ENCODE measurements at regions not wholly inside any gene's neighbourhood (a gene's known extent, or its start where the extent isn't known, plus 50 kb on each side); places are given as distances from the start of the nearest gene placed in this dataset.
"Not testable (repeated sequence)": the region's sequence is repeated elsewhere in the genome, so short reads cannot be mapped to it uniquely, and the experiment has no call there.

DNA sequence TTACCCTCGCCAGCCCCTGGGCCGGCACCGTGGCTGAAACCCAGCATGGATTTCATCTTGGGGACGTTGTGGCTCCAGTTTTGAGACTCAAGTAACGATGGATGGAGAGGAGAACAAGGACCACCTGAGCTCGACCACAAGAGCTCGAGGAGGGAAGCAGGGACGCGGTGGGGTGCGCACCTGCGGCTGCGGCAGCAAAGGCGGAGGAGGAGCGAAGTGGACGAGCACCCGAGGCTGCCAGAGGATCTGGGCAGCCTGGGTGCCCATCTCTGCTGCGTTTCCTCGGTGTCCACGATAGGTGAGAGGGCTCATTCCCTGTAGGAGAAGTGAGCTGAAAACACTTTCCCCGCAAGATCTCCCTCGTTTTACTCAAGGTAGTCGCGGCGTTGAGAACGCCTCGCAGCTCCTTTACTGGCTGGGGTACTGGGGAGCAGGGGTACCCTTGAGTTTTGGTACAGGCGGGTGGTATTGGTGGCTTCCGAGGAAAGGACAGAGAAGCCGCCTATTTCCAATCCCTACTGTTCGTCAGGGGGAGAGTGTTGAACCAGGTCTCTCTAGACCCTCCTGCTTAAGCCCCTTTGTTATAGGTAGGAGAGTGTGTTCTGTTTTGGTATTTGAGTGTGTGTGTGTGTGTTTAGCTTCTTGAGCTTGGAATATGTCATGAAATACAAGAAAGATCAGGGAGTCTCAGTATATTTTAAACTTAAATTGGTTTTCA, 137.7 kb downstream of the TRIM27 start:
- no peaks in the 10 kb centered on the region for H3K36me3 Mint-ChIP-seq (ENCODE audit: low read depth, unreplicated experiment)
- H3K27me3 Mint-ChIP-seq (ENCODE audit: unreplicated experiment), result peaks cover 30% of the 10 kb centered on the region
- TF ChIP-seq, protein P1, sequence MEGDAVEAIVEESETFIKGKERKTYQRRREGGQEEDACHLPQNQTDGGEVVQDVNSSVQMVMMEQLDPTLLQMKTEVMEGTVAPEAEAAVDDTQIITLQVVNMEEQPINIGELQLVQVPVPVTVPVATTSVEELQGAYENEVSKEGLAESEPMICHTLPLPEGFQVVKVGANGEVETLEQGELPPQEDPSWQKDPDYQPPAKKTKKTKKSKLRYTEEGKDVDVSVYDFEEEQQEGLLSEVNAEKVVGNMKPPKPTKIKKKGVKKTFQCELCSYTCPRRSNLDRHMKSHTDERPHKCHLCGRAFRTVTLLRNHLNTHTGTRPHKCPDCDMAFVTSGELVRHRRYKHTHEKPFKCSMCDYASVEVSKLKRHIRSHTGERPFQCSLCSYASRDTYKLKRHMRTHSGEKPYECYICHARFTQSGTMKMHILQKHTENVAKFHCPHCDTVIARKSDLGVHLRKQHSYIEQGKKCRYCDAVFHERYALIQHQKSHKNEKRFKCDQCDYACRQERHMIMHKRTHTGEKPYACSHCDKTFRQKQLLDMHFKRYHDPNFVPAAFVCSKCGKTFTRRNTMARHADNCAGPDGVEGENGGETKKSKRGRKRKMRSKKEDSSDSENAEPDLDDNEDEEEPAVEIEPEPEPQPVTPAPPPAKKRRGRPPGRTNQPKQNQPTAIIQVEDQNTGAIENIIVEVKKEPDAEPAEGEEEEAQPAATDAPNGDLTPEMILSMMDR (IDR thresholded peaks at IDR 0.05; ENCODE audit: unreplicated experiment), result no peak
- H3K4me1 Mint-ChIP-seq (ENCODE audit: unreplicated experiment), result peaks cover 41% of the 10 kb centered on the region
- no peaks in the 10 kb centered on the region for H3K9me3 Mint-ChIP-seq (ENCODE audit: unreplicated experiment)
- H3K27ac Mint-ChIP-seq (ENCODE audit: unreplicated experiment), result no peak overlapping the region
- DNase-seq (ENCODE audit: low spot score), result no peak
- no peak overlapping the region for H3K4me3 Mint-ChIP-seq (ENCODE audit: unreplicated experiment)

DNA sequence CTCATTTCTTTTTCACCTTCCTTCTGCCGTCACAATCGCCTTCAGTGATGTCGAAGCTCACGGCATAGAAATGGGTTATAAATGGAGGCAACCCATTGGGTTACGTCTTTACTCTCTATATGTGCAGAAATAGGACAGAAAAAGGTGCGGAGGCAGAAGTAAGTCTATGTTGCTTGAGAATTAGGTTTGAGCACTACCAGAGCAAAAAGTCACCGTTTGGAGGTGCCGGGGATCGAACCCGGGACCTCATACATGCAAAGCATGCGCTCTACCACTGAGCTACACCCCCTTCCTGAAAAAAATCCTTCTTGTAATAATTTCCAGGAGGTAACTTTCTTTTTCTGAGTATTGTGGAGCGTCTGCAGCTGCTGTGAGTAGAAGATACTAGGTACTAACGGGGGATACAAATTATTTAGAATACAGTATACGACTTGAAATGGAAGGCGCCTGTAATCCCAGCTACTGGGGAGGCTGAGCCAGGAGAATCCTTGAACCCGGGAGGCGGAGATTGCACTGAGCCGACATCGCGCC, 134.2 kb downstream of the TRIM27 start:
- peak overlapping the region; percentile 89 for H3K4me3 Mint-ChIP-seq (ENCODE audit: unreplicated experiment)
- peak overlapping the region; percentile 32 for H3K27ac Mint-ChIP-seq (ENCODE audit: unreplicated experiment)
- no peak for DNase-seq (ENCODE audit: low spot score)
- TF ChIP-seq, protein P1 (IDR thresholded peaks at IDR 0.05; ENCODE audit: unreplicated experiment), result no peak
- H3K36me3 Mint-ChIP-seq (ENCODE audit: low read depth, unreplicated experiment), result no peaks in the 10 kb centered on the region
- no peaks in the 10 kb centered on the region for H3K9me3 Mint-ChIP-seq (ENCODE audit: unreplicated experiment)
- H3K4me1 Mint-ChIP-seq (ENCODE audit: unreplicated experiment), result peaks cover 24% of the 10 kb centered on the region
- peaks cover 24% of the 10 kb centered on the region for H3K27me3 Mint-ChIP-seq (ENCODE audit: unreplicated experiment)

DNA sequence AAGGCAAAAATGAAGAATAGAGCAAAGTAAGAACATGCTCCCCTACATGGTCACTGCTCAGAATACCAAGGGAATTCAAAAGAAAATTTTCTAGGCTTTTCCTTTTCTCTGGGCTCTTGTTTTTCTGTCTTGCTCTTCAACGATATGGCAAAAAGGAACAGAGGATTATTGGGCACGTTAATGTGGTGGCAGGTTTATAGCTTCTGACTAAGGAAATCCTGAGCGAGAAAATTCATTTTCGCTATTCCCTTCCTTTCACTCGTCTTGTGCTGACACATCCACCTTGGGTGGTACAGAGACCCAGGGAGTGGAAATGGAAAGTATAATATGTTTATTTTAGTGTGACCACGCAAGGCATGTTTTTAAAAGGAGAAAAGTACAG, 132.8 kb downstream of the TRIM27 start:
- peaks cover 30% of the 10 kb centered on the region for H3K4me1 Mint-ChIP-seq (ENCODE audit: unreplicated experiment)
- TF ChIP-seq, protein P1 (IDR thresholded peaks at IDR 0.05; ENCODE audit: unreplicated experiment), result no peak
- no peak overlapping the region for H3K4me3 Mint-ChIP-seq (ENCODE audit: unreplicated experiment)
- no peaks in the 10 kb centered on the region for H3K9me3 Mint-ChIP-seq (ENCODE audit: unreplicated experiment)
- H3K27ac Mint-ChIP-seq (ENCODE audit: unreplicated experiment), result no peak overlapping the region
- DNase-seq (ENCODE audit: low spot score), result no peak
- H3K36me3 Mint-ChIP-seq (ENCODE audit: low read depth, unreplicated experiment), result peaks cover 7% of the 10 kb centered on the region
- H3K27me3 Mint-ChIP-seq (ENCODE audit: unreplicated experiment), result peaks cover 22% of the 10 kb centered on the region

DNA sequence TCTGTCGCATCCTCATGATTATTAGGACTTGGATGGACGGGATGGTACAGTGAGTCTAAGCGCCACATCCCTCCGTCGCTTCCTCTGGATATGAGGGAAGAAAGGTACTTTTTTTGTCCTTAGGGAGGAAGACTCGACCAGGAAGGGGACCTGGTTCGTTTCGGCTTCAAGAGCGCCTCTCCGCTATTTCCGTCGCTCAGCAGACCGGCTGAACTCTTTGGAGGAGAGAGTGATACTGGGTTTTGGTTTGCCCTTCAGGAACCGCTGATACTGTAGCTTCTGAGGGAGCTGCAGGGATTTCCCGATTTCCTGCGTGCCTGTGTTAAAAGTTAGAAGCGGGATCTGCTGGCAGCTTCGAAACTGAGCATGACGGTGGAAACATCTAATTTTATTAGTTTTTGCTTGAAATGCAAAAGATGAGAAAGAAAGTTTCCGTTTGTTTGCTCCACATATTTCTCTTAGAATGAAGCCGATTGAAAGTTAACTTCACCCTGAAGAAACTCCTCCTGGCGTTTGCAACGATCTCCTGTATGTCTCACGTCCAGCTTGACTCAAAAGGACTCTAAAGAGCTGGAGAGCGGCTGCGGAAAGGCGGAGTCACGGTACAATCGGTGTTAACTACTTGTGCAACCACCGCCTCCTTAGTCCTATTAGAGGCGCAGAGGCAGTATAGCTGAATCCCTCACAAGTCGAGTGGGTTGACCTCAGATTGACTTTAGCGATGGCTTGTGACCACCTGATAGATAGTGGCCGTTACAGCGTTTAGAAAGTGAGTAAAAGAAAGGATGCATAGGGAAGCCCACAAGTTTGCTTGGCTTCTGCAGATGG, 129.4 kb downstream of the TRIM27 start:
- Mint-ChIP-seq H3K4me1 (ENCODE audit: unreplicated experiment) (peaks cover 26% of the 10 kb centered on the region), H3K27me3 (ENCODE audit: unreplicated experiment) (peaks cover 14% of the 10 kb centered on the region), H3K36me3 (ENCODE audit: low read depth, unreplicated experiment) (peaks cover 7% of the 10 kb centered on the region), H3K27ac (ENCODE audit: unreplicated experiment) (no peak overlapping the region), H3K4me3 (ENCODE audit: unreplicated experiment) (peak overlapping the region; percentile 78), H3K9me3 (ENCODE audit: unreplicated experiment) (no peaks in the 10 kb centered on the region)
- DNase-seq (ENCODE audit: low spot score), result no peak
- TF ChIP-seq, protein P1 (IDR thresholded peaks at IDR 0.05; ENCODE audit: unreplicated experiment), result no peak

DNA sequence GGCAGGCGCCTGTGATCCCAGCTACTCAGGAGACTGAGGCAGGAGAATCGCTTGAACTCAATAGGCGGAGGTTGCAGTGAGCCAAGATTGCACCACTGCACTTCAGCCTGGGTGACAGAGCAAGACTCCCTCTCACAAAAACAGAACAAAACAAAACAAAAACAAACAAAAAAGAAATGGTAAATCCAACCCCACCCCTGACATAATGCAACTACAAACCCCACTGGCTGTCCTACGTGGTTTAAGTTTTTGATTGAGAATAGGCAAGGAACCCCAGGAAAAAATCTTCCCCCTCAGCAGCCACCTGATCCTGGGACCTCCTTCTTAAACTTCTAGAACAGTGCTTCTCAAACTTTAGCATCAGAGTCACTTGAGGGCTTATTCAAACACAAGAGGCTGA, 123.1 kb downstream of the TRIM27 start:
- not testable (repeated sequence) for H3K27me3 Mint-ChIP-seq (ENCODE audit: unreplicated experiment); H3K36me3 Mint-ChIP-seq (ENCODE audit: low read depth, unreplicated experiment); H3K4me3 Mint-ChIP-seq (ENCODE audit: unreplicated experiment); H3K9me3 Mint-ChIP-seq (ENCODE audit: unreplicated experiment); H3K27ac Mint-ChIP-seq (ENCODE audit: unreplicated experiment); DNase-seq (ENCODE audit: low spot score)
- H3K4me1 Mint-ChIP-seq (ENCODE audit: unreplicated experiment), result peaks cover 18% of the 10 kb centered on the region

Measured in endothelial cell (in vitro differentiated cells).